Esophagus squamous epithelium (tissue), 5 donors: ENCODE measurements at regions not wholly inside any gene's neighbourhood (a gene's known extent, or its start where the extent isn't known, plus 50 kb on each side); places are given as distances from the start of the nearest gene placed in this dataset.

Source experiments
- DNase-seq: peaks from one replicate; lab custom pipeline; 2025; lab: John Stamatoyannopoulos, UW
- H3K27ac ChIP-seq, 4 donors: fragments of 200-600 bp; sonication (generic); one replicate each; pipeline ENCODE4 v1.5.1; 2016 to 2019; ENCODE audit warnings: mild to moderate bottlenecking in 1 of 4
- H3K27me3 ChIP-seq, 4 donors: fragments of 200-600 bp; sonication (generic); 1 replicate in 3 of 4; 2 replicates in 1 of 4; pipeline versions ENCODE4 v1.5.1 to v1.6.0; 2017 to 2021; ENCODE audit warnings: antibody characterized with exemption in 1 of 4
- H3K36me3 ChIP-seq, 3 donors: fragments of 200-600 bp; sonication (generic); one replicate each; pipeline ENCODE4 v1.5.1; 2016 to 2019
- H3K4me1 ChIP-seq, 3 donors: fragments of 200-600 bp; sonication (generic); one replicate each; pipeline ENCODE4 v1.5.1; 2017 to 2019
- H3K4me3 ChIP-seq, 4 donors: fragments of 200-600 bp; sonication (generic); 1 replicate in 3 of 4; 2 replicates in 1 of 4; pipeline ENCODE4 v1.5.1; 2016 to 2019; ENCODE audit warnings: mild to moderate bottlenecking in 2 of 4, moderate library complexity in 1 of 4
- H3K9me3 ChIP-seq, 3 donors: fragments of 200-600 bp; sonication (generic); one replicate each; pipeline ENCODE4 v1.5.1; 2016 to 2019
- POLR2A ChIP-seq, 4 donors: fragments of 450-650 bp; IDR thresholded peaks; one replicate each; pipeline ENCODE4 v1.6.1; 2017; ENCODE audit warnings: antibody characterized with exemption in 4 of 4, mild to moderate bottlenecking in 4 of 4, moderate library complexity in 3 of 4
- WGBS, 2 donors: methylation state at CpG; one replicate each; pipeline ENCODE4 v1.1.5; 2018; 5-methylcytosine and 5-hydroxymethylcytosine counted together
- intact Hi-C: fragments of 100-400 bp; cut with DNase I; formaldehyde crosslinking; loops from one replicate; pipeline ENCODE4 v1.15.0; 2022
- TF ChIP-seq, protein P1 (sequence below), 6 experiments: fragments of 450-650 bp in 4 of 6; fragments of 200-600 bp in 2 of 6; sonication (generic) in 2 of 6; IDR thresholded peaks; one replicate each; pipeline ENCODE4 v1.5.1; 2016 to 2019; ENCODE audit warnings: antibody characterized with exemption in 6 of 6, mild to moderate bottlenecking in 4 of 6, moderate library complexity in 4 of 6
- donor health status: DM: yes; HTN: yes; CAD: no.

DNA sequence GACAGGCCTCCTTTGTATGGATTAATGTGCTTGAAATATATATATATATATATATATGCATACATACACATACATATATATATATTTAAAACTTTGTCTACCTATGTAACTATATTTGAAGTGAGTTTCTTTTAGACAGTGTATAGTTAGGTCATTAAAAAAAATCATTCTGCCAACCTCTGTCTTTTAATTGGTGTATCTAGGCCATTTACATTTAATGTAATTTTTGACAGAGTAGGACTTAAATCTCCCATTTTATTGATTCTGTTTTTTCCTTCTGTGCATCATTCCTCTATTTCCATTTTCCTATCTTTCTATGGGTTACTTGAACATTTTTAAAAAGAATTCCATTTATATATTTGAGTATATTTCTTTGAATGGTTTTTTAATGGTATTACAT, 125.2 kb downstream of the IRF8 start:
- no peak for DNase-seq
- intact Hi-C loops: no loop called here
- no peak for TF ChIP-seq POLR2A (IDR thresholded peaks at IDR 0.05)
- TF ChIP-seq, protein P1, sequence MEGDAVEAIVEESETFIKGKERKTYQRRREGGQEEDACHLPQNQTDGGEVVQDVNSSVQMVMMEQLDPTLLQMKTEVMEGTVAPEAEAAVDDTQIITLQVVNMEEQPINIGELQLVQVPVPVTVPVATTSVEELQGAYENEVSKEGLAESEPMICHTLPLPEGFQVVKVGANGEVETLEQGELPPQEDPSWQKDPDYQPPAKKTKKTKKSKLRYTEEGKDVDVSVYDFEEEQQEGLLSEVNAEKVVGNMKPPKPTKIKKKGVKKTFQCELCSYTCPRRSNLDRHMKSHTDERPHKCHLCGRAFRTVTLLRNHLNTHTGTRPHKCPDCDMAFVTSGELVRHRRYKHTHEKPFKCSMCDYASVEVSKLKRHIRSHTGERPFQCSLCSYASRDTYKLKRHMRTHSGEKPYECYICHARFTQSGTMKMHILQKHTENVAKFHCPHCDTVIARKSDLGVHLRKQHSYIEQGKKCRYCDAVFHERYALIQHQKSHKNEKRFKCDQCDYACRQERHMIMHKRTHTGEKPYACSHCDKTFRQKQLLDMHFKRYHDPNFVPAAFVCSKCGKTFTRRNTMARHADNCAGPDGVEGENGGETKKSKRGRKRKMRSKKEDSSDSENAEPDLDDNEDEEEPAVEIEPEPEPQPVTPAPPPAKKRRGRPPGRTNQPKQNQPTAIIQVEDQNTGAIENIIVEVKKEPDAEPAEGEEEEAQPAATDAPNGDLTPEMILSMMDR (IDR thresholded peaks at IDR 0.05): no peak
- H3K4me3 ChIP-seq: no peak overlapping the region
- H3K36me3 ChIP-seq: no peaks in the 10 kb centered on the region
- peaks cover 0 to 32% (median 12%) of the 10 kb centered on the region in 3 donors for H3K9me3 ChIP-seq
- H3K27me3 ChIP-seq: peaks cover 0 to 67% (median 0%) of the 10 kb centered on the region in 4 donors
- H3K4me1 ChIP-seq: peaks cover 0 to 5% (median 0%) of the 10 kb centered on the region in 3 donors
- no peak overlapping the region for H3K27ac ChIP-seq

- peaks cover 0 to 26% (median 6%) of the 10 kb centered on the region in 3 donors for H3K9me3 ChIP-seq
- peaks cover 0 to 65% (median 0%) of the 10 kb centered on the region in 4 donors for H3K27me3 ChIP-seq
- TF ChIP-seq, protein P1 (IDR thresholded peaks at IDR 0.05): no peak
- no peak for TF ChIP-seq POLR2A (IDR thresholded peaks at IDR 0.05)
- peaks cover 0 to 13% (median 0%) of the 10 kb centered on the region in 3 donors for H3K4me1 ChIP-seq
- intact Hi-C loops: no loop called here
- H3K36me3 ChIP-seq: no peaks in the 10 kb centered on the region
- WGBS, 2 donors: 25 to 88% methylated on average over 1 of the region's 3 CpGs
- no peak overlapping the region for H3K27ac ChIP-seq
- no peak overlapping the region for H3K4me3 ChIP-seq
- DNase-seq: no peak
These were observed 126.7 kb downstream of the IRF8 start for GRCh38 chr16:86025706-86026105.

DNA sequence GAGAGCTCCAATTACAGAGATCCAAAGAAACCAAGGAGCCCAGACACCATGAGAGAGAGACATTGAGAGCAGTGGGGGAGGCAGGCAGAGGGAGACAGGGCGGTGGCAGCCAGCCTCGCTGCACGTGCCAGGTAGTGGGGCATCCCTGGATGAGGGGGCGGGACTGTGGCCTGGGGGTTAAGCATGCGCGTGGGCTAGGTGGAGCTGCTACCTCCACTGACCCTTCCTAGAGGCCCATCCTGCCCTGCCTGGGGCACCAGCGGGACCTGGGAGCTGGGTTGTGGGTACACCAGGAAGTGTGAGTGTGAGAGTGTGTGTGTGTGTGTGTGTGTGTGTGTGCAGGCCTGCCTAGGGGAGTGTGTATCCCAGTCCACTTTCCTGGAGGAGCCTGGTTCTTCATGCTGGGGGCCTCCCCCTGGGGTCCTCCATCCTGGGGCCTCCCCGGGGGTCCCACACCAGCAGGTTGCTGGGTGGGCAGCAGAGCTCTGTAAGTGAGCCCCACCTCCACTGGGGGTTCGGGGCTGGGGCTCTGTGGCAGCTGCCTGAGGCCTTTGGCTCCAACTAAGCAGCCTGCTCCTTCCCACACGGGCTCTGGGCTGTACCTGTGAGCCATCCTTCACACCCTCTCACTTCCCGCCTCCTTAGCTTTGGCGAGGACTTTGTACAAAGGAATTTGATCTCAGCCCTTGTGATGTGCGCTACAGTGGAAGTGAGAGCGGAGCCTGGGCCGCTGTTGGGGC, 127.4 kb downstream of the IRF8 start:
- intact Hi-C loops: no loop called here
- 76 to 81% methylated on average over 6 to 7 of the region's 15 CpGs for WGBS, 2 donors

GRCh38 chr16:86026916-86027315, 128.0 kb downstream of the IRF8 start:
- Histone ChIP-seq H3K4me3 (no peak overlapping the region), H3K27ac (no peak overlapping the region), H3K36me3 (no peaks in the 10 kb centered on the region), H3K27me3 (peaks cover 0 to 65% (median 0%) of the 10 kb centered on the region in 4 donors), H3K9me3 (peaks cover 0 to 26% (median 6%) of the 10 kb centered on the region in 3 donors), H3K4me1 (peaks cover 0 to 13% (median 0%) of the 10 kb centered on the region in 3 donors)
- intact Hi-C loops: no loop called here
- 20 to 80% methylated on average over 1 to 5 of the region's 7 CpGs for WGBS, 2 donors
- no peak for DNase-seq
- TF ChIP-seq, protein P1 (IDR thresholded peaks at IDR 0.05): no peak
- no peak for TF ChIP-seq POLR2A (IDR thresholded peaks at IDR 0.05)

More for the DNA sequence above, 127.4 kb downstream of the IRF8 start:
- no peak for DNase-seq
- Histone ChIP-seq H3K4me1 (peaks cover 0 to 13% (median 0%) of the 10 kb centered on the region in 3 donors), H3K27ac (no peak overlapping the region), H3K4me3 (no peak overlapping the region), H3K36me3 (no peaks in the 10 kb centered on the region), H3K27me3 (peaks cover 0 to 67% (median 0%) of the 10 kb centered on the region in 4 donors), H3K9me3 (peaks cover 0 to 26% (median 6%) of the 10 kb centered on the region in 3 donors)
- TF ChIP-seq, protein P1 (IDR thresholded peaks at IDR 0.05): no peak
- TF ChIP-seq POLR2A (IDR thresholded peaks at IDR 0.05): no peak

GRCh38 chr16:86027373-86028126, 128.6 kb downstream of the IRF8 start:
- H3K4me3 ChIP-seq: no peak overlapping the region
- peaks cover 0 to 65% (median 0%) of the 10 kb centered on the region in 4 donors for H3K27me3 ChIP-seq
- H3K9me3 ChIP-seq: peaks cover 0 to 26% (median 6%) of the 10 kb centered on the region in 3 donors
- no peak for TF ChIP-seq POLR2A (IDR thresholded peaks at IDR 0.05)
- TF ChIP-seq, protein P1 (IDR thresholded peaks at IDR 0.05): no peak
- H3K4me1 ChIP-seq: peaks cover 0 to 20% (median 0%) of the 10 kb centered on the region in 3 donors
- H3K27ac ChIP-seq: no peak overlapping the region
- intact Hi-C loops: no loop called here
- no peak for DNase-seq
- 57 to 67% methylated on average over 11 of the region's 11 CpGs for WGBS, 2 donors
- H3K36me3 ChIP-seq: no peaks in the 10 kb centered on the region
